GM13977 (cell line): ENCODE measurements at regions not wholly inside any gene's neighbourhood (a gene's known extent, or its start where the extent isn't known, plus 50 kb on each side); places are given as distances from the start of the nearest gene placed in this dataset.
"Not testable (repeated sequence)": the region's sequence is repeated elsewhere in the genome, so short reads cannot be mapped to it uniquely, and the experiment has no call there.

ENCODE experiments used
- DNase-seq: peaks from one replicate; pipeline ENCODE4 v3.0.0; 2012; ENCODE audit warnings: low spot score
- CTCF ChIP-seq: IDR thresholded peaks from 2 replicates; pipeline ENCODE4 v1.5.1; 2012; ENCODE audit warnings: mild to moderate bottlenecking, control low read depth; ENCODE audit not compliant: insufficient read depth; ENCODE audit errors: extremely low read depth, missing control alignments
- in situ Hi-C: fragments of 300-500 bp; cut with MboI; formaldehyde crosslinking; loops from one replicate; pipeline ENCODE4 v1.12.0; 2022; ENCODE audit warnings: low sequenced_read_pairs, low pct_unique_long_range_greater_than_20kb, mixed read lengths, inconsistent platforms; ENCODE audit not compliant: unreplicated experiment

GRCh38 chr22:11307998-11308397 lies 4220.0 kb upstream of the OR11H1 start:
- no peak for DNase-seq
- in situ Hi-C loops = no loop called here
- TF ChIP-seq CTCF = no peak

DNA sequence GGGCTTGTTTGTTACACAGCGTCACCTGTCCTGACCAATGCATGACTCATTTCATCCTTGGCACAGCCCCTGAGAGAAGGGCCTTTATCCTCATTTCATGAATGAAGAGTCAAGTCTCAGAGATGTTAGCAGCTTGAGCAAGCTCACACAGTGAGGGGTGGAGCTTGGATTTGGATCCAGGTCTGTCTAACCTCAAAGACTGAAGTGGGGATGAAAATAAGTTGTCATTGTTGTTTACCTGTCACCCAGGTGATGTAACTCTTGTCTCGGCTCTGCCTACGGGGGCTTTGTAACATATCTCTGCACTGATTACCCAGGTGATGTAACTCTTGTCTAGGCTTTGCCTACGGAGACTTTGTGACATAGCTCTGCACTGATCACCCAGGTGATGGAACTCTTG lies 4218.2 kb upstream of the OR11H1 start:
- DNase-seq, in situ Hi-C loops: not testable (repeated sequence)

- DNase-seq, in situ Hi-C loops: not testable (repeated sequence)
Observed at GRCh38 chr22:11310647-11311046, 4217.3 kb upstream of the OR11H1 start.

DNA sequence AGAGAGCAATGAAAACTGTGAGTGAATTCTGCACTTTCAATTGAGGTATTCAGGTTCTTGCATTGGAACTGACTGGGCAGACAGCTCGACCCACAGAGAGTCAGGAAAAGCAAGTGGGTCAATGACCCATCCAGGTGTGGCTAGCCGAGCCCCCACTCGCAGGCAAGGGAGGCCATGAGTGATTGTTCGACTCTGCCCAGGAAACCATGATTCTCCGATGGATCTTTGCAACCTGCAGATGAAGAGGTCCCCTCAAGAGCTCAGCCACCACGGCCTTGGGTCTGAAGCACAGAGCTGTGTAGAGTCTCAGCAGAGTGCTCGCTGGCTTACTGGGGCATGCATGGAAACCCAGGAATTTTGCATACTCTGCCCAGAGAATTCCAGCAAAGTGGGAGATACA lies 4215.4 kb upstream of the OR11H1 start:
- DNase-seq, in situ Hi-C loops: not testable (repeated sequence)

GRCh38 chr22:11313040-11313759 lies 4214.8 kb upstream of the OR11H1 start:
- DNase-seq, in situ Hi-C loops: not testable (repeated sequence)

DNA sequence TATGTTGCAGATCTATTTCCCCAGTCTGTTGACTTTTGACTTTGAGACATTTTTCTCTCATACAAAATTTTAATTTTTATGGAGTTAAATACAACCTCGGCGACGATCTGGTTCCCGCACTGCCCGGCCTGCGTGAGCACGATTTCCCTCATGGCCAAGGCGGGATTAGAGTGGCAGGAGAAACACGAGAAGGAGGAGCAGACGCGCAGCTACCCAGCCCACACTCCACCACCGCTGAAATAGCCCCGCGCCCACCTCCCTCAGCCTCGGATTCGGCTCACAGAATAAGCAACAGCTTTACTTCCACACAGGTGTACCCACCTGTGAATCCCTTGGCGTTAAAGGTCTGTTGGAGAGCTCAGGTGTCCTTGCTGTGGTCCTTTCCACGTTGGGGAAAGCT lies 4209.4 kb upstream of the OR11H1 start:
- in situ Hi-C loops = not testable (repeated sequence)

DNA sequence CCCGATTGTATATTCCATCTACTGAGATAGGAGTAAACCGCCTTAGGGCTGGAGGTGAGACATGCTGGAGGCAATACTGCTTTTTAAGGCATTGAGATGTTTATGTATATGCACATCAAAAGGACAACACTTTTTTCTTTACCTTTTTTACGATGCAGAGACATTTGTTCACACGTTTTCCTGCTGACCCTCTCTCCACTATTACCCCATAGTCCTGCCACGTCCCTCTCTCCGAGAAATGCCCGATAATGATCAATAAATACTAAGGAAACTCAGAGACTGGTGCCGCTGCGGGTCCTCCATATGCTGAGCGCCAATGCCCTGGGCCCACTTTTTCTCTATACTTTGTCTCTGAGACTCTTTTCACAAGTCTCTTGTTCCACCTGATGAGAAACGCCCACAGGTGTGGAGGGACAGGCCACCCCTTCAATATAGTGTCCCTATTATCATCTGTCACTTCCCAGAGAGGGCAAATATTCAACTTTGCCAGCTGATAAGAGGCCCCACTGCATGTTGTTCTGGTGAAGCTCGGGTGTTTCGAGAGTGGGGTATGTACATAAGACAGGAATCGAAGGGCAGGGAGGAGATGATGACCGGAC lies 4203.5 kb upstream of the OR11H1 start:
- DNase-seq, in situ Hi-C loops: not testable (repeated sequence)

More for the DNA sequence above, 4209.4 kb upstream of the OR11H1 start:
- not testable (repeated sequence) for DNase-seq

- no peak for DNase-seq
- TF ChIP-seq CTCF = no peak
- in situ Hi-C loops = no loop called here
Observed at GRCh38 chr22:11325767-11326166, 4202.2 kb upstream of the OR11H1 start.

DNA sequence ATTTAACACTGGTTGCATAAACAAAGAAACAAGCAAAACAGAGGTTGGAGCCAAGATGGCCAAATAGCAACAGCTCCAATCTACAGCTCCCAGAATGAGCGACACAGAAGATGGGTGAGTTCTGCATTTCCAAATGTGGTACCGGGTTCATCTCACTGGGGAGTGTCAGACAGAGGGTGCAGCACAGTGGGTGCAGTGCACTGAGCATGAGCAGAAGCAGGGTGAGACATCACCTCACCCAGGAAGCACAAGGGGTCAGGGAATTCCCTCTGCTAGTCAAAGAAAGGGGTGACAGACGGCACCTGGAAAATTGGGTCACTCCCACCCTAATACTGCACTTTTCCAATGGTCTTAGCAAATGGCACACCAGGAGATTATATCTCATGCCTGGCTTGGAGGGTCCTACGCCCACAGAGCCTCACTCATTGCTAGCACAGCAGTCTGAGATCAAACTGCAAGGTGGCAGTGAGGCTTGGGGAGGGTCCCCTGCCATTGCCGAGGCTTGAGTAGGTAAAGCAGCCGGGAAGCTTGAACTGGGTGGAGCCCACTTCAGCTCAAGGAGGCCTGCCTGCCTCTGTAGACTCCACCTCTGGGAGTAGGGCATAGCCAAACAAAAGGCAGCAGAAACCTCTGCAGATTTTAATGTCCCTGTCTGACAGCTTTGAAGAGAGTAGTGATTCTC lies 4186.5 kb upstream of the OR11H1 start:
- in situ Hi-C loops, DNase-seq: not testable (repeated sequence)

GRCh38 chr22:11351181-11351580 lies 4176.8 kb upstream of the OR11H1 start:
- in situ Hi-C loops, DNase-seq: not testable (repeated sequence)

- DNase-seq, in situ Hi-C loops: not testable (repeated sequence)
Observed at GRCh38 chr22:11352287-11352686, 4175.7 kb upstream of the OR11H1 start.
